ENCODE measurements at regions not wholly inside any gene's neighbourhood (a gene's known extent, or its start where the extent isn't known, plus 50 kb on each side); places are given as distances from the start of the nearest gene placed in this dataset.
"Not testable (repeated sequence)": the region's sequence is repeated elsewhere in the genome, so short reads cannot be mapped to it uniquely, and the experiment has no call there.

DNA sequence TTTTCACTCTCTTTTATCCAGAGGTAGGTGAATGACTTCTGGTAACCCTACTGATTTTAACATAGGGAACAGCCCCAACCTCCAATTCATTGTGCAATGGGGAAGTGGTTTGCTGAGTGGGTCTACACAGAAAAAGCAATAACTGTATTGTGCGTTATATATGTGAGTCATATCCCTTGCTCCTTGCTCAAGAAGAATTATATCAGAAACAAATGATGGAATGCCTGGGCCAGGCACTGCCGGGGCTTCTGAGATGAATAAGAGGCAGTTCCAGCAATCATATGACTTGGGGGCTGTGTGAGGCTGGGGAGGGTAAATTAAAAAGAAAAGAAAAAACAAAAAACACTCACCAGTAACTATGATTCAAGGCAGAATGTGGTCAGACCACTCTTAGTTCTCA, 79.2 kb upstream of the ABCA1 start:
- Histone ChIP-seq H3K9ac (ENCODE audit: extremely low read depth, low read length, poor library complexity, severe bottlenecking) (no peak overlapping the region), H3K27me3 (ENCODE audit: control insufficient read depth, insufficient read depth, low read length, poor library complexity, severe bottlenecking) (no peaks in the 10 kb centered on the region), H3K36me3 (ENCODE audit: control insufficient read depth, insufficient read depth, low read length) (no peaks in the 10 kb centered on the region), H3K4me3 (ENCODE audit: low read length) (no peak overlapping the region), H3K9me3 (ENCODE audit: control insufficient read depth, low read length) (no peaks in the 10 kb centered on the region), H3K27ac (ENCODE audit: low read depth, low read length) (no peak overlapping the region), H3K4me1 (ENCODE audit: control insufficient read depth, insufficient read depth, low read length) (no peaks in the 10 kb centered on the region)
- Mint-ChIP-seq H3K27me3 (ENCODE audit: insufficient read depth) (no peaks in the 10 kb centered on the region), H3K36me3 (ENCODE audit: low read depth) (no peaks in the 10 kb centered on the region), H3K4me1 (no peaks in the 10 kb centered on the region), H3K4me3 (no peak overlapping the region), H3K27ac (no peak overlapping the region), H3K9me3 (no peaks in the 10 kb centered on the region)
- no peak for DNase-seq
- 98% methylated on average over 2 of the region's 2 CpGs; no CpG with 5 or more reads in 1 of the 2 experiments for WGBS, 2 experiments (ENCODE audit: insufficient coverage in 1 of 2, insufficient read length in 1 of 2)
- TF ChIP-seq, protein P1, sequence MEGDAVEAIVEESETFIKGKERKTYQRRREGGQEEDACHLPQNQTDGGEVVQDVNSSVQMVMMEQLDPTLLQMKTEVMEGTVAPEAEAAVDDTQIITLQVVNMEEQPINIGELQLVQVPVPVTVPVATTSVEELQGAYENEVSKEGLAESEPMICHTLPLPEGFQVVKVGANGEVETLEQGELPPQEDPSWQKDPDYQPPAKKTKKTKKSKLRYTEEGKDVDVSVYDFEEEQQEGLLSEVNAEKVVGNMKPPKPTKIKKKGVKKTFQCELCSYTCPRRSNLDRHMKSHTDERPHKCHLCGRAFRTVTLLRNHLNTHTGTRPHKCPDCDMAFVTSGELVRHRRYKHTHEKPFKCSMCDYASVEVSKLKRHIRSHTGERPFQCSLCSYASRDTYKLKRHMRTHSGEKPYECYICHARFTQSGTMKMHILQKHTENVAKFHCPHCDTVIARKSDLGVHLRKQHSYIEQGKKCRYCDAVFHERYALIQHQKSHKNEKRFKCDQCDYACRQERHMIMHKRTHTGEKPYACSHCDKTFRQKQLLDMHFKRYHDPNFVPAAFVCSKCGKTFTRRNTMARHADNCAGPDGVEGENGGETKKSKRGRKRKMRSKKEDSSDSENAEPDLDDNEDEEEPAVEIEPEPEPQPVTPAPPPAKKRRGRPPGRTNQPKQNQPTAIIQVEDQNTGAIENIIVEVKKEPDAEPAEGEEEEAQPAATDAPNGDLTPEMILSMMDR (conservative IDR thresholded peaks at IDR 0.05), result no peak

DNA sequence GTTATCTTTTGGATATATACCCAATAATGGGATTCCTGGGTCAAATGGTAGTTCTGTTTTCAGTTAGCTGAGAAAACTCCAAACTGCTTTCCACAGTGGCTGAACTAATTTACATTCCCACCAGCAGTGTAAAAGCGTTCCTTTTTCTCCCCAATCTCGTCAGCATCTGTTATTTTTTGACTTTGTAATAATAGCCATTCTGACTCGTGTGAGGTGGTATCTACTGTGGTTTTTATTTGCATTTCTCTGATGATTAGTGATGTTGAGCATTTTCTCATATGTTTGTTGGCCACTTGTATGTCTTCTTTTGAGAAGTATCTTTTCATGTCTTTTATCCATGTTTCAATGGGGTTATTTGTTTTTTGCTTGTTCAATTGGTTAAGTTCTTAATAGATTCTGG, 82.1 kb upstream of the ABCA1 start:
- not testable (repeated sequence) for H3K9ac ChIP-seq (ENCODE audit: extremely low read depth, low read length, poor library complexity, severe bottlenecking); H3K9me3 ChIP-seq (ENCODE audit: control insufficient read depth, low read length); H3K27me3 ChIP-seq (ENCODE audit: control insufficient read depth, insufficient read depth, low read length, poor library complexity, severe bottlenecking); DNase-seq; H3K27ac ChIP-seq (ENCODE audit: low read depth, low read length); H3K4me1 Mint-ChIP-seq; H3K4me1 ChIP-seq (ENCODE audit: control insufficient read depth, insufficient read depth, low read length); H3K27me3 Mint-ChIP-seq (ENCODE audit: insufficient read depth); H3K27ac Mint-ChIP-seq; H3K36me3 Mint-ChIP-seq (ENCODE audit: low read depth); H3K4me3 Mint-ChIP-seq; H3K36me3 ChIP-seq (ENCODE audit: control insufficient read depth, insufficient read depth, low read length); H3K4me3 ChIP-seq (ENCODE audit: low read length)
- 92 to 93% methylated on average over 3 of the region's 3 CpGs for WGBS, 2 experiments (ENCODE audit: insufficient coverage in 1 of 2, insufficient read length in 1 of 2)
- H3K9me3 Mint-ChIP-seq, result peaks cover 10% of the 10 kb centered on the region

DNA sequence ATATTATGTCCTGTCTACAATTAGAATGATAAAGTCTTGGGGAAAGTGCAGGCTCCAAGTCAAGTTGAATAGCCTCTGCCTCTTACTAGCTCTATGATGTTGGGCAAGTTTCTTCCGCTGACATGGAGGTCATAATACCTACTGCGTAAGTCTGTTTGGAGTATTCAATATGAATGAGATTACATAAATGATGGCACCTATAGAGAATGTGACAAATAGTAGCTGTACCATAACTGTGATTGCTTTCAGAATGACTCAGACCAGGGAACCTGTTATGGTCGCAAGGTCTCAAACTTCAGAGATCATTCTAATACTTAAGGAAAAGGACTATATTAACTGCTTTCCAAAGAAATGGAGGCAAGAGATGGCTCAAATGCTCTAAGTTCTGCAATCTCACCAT, 94.0 kb upstream of the ABCA1 start:
- TF ChIP-seq, protein P1 (conservative IDR thresholded peaks at IDR 0.05), result no peak
- no peaks in the 10 kb centered on the region for H3K4me1 ChIP-seq (ENCODE audit: control insufficient read depth, insufficient read depth, low read length)
- H3K27me3 Mint-ChIP-seq (ENCODE audit: insufficient read depth), result no peaks in the 10 kb centered on the region

GRCh38 chr9:105022545-105022944, 94.6 kb upstream of the ABCA1 start:
- H3K27ac Mint-ChIP-seq; H3K27me3 Mint-ChIP-seq (ENCODE audit: insufficient read depth); H3K27ac ChIP-seq (ENCODE audit: low read depth, low read length); H3K4me3 Mint-ChIP-seq; H3K36me3 ChIP-seq (ENCODE audit: control insufficient read depth, insufficient read depth, low read length); H3K4me1 Mint-ChIP-seq; H3K4me1 ChIP-seq (ENCODE audit: control insufficient read depth, insufficient read depth, low read length); H3K36me3 Mint-ChIP-seq (ENCODE audit: low read depth); H3K9ac ChIP-seq (ENCODE audit: extremely low read depth, low read length, poor library complexity, severe bottlenecking); H3K9me3 Mint-ChIP-seq; DNase-seq; H3K9me3 ChIP-seq (ENCODE audit: control insufficient read depth, low read length); H3K4me3 ChIP-seq (ENCODE audit: low read length); H3K27me3 ChIP-seq (ENCODE audit: control insufficient read depth, insufficient read depth, low read length, poor library complexity, severe bottlenecking): not testable (repeated sequence)
- 95 to 97% methylated on average over 3 to 4 of the region's 5 CpGs for WGBS, 2 experiments (ENCODE audit: insufficient coverage in 1 of 2, insufficient read length in 1 of 2)

More for the DNA sequence above, 94.0 kb upstream of the ABCA1 start:
- no peak overlapping the region for H3K27ac Mint-ChIP-seq
- H3K9me3 Mint-ChIP-seq, result no peaks in the 10 kb centered on the region
- Histone ChIP-seq H3K27ac (ENCODE audit: low read depth, low read length) (no peak overlapping the region), H3K27me3 (ENCODE audit: control insufficient read depth, insufficient read depth, low read length, poor library complexity, severe bottlenecking) (no peaks in the 10 kb centered on the region), H3K9ac (ENCODE audit: extremely low read depth, low read length, poor library complexity, severe bottlenecking) (no peak overlapping the region), H3K36me3 (ENCODE audit: control insufficient read depth, insufficient read depth, low read length) (no peaks in the 10 kb centered on the region), H3K4me3 (ENCODE audit: low read length) (no peak overlapping the region), H3K9me3 (ENCODE audit: control insufficient read depth, low read length) (no peaks in the 10 kb centered on the region)
- WGBS, 2 experiments (ENCODE audit: insufficient coverage in 1 of 2, insufficient read length in 1 of 2), result 90 to 93% methylated on average over 3 of the region's 3 CpGs
- no peaks in the 10 kb centered on the region for H3K4me1 Mint-ChIP-seq
- no peaks in the 10 kb centered on the region for H3K36me3 Mint-ChIP-seq (ENCODE audit: low read depth)
- no peak overlapping the region for H3K4me3 Mint-ChIP-seq
- DNase-seq, result no peak

Data from endodermal cell (in vitro differentiated cells).